ENCODE measurements at regions not wholly inside any gene's neighbourhood (a gene's known extent, or its start where the extent isn't known, plus 50 kb on each side); places are given as distances from the start of the nearest gene placed in this dataset.

DNA sequence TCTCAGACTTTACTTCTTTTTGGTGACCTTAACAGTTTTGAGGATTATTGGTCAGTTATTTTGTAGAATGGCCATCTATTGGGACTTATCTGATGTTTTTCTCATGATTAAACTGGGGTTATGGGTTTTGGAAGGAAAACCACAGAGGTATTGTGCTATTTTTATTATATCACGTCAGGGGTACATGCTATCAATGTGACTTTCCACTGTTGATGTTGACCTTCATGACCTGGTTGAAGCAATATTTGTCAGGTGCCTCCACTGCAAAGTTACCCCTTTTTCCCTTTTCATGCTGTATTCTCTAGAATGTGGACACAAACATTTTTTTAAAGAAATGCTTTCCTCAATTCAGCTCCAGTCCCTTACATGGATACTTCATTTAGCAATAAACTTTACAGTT, 152.8 kb upstream of the TSLP start:
- H3K4me1 Mint-ChIP-seq: no peaks in the 10 kb centered on the region
- no peaks in the 10 kb centered on the region for H3K79me2 ChIP-seq (ENCODE audit: control insufficient read depth, insufficient read depth, low read length)
- H3K9ac ChIP-seq (ENCODE audit: low read length): no peak overlapping the region
- no peak overlapping the region for H2AFZ ChIP-seq (ENCODE audit: insufficient read depth, low read depth, low read length, poor library complexity, severe bottlenecking)
- no peak for ATAC-seq (ENCODE audit: low read depth)
- TF ChIP-seq EZH2 (IDR thresholded peaks at IDR 0.05; ENCODE audit: borderline replicate concordance, insufficient read depth, low read depth, low read length, poor library complexity, severe bottlenecking): no peak
- TF ChIP-seq, protein P1, sequence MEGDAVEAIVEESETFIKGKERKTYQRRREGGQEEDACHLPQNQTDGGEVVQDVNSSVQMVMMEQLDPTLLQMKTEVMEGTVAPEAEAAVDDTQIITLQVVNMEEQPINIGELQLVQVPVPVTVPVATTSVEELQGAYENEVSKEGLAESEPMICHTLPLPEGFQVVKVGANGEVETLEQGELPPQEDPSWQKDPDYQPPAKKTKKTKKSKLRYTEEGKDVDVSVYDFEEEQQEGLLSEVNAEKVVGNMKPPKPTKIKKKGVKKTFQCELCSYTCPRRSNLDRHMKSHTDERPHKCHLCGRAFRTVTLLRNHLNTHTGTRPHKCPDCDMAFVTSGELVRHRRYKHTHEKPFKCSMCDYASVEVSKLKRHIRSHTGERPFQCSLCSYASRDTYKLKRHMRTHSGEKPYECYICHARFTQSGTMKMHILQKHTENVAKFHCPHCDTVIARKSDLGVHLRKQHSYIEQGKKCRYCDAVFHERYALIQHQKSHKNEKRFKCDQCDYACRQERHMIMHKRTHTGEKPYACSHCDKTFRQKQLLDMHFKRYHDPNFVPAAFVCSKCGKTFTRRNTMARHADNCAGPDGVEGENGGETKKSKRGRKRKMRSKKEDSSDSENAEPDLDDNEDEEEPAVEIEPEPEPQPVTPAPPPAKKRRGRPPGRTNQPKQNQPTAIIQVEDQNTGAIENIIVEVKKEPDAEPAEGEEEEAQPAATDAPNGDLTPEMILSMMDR (IDR thresholded peaks at IDR 0.05): no peak
- no peak overlapping the region for H3K27ac ChIP-seq (ENCODE audit: low read length in 2 of 2)
- H3K27me3 ChIP-seq (replicated peaks in 1 of 4; ENCODE audit: control extremely low read depth in 1 of 4, control insufficient read depth in 3 of 4, insufficient read depth in 4 of 4, low read length in 3 of 4): no peaks in the 10 kb centered on the region
- no peaks in the 10 kb centered on the region for H4K20me1 ChIP-seq (ENCODE audit: control insufficient read depth, insufficient read depth, low read length, poor library complexity, severe bottlenecking)
- ChIA-PET POLR2A (no interaction called here), CTCF (no interaction called here)
- no peaks in the 10 kb centered on the region for H3K36me3 ChIP-seq (replicated peaks in 1 of 2; ENCODE audit: control extremely low read depth in 1 of 2, control insufficient read depth in 1 of 2, extremely low read depth in 1 of 2, insufficient read depth in 2 of 2, low read length in 1 of 2)
- intact Hi-C loops (cut with micrococcal nuclease): no loop called here
- no CpG with 5 or more reads among the region's 1 CpG for WGBS (ENCODE audit: insufficient coverage)
- no peak overlapping the region for H3K4me2 ChIP-seq (replicated peaks; ENCODE audit: low read depth, low read length, poor library complexity, severe bottlenecking)
- no peak overlapping the region for H3K27ac Mint-ChIP-seq
- no peaks in the 10 kb centered on the region for H3K4me1 ChIP-seq (ENCODE audit: control insufficient read depth in 2 of 2, insufficient read depth in 2 of 2, low read length in 2 of 2)
- H3K4me3 ChIP-seq (ENCODE audit: control extremely low read depth in 1 of 5, extremely low read depth in 1 of 5, insufficient read depth in 1 of 5, low read depth in 2 of 5, low read length in 4 of 5): no peak overlapping the region
- no peaks in the 10 kb centered on the region for H3K9me3 Mint-ChIP-seq (ENCODE audit: insufficient read depth)
- no peaks in the 10 kb centered on the region for H3K9me3 ChIP-seq (ENCODE audit: control extremely low read depth in 1 of 3, control insufficient read depth in 2 of 3, insufficient read depth in 1 of 3, low read length in 2 of 3)
- no peak for DNase-seq
- peaks cover 7% of the 10 kb centered on the region for H3K27me3 Mint-ChIP-seq
- H3K4me3 Mint-ChIP-seq: no peak overlapping the region

DNA sequence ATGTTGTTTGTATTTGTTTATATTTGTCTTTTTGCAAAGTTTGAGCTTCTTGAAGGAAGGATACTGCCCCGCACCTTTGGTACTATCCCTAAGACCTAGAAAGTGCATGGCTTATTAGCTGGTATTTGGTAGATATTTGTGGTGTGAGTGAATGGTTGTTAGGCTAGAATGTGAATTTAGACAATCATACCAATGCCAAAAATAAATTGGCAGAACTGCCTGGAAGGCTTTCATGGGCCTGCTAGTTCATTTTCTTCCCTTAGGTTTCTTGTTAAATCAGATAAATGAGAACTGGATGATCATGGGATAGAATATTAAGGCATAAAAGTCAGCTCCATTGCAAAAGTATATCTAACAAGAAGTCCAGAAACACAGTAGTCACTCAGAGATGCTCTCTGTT, 147.5 kb upstream of the TSLP start:
- ChIA-PET POLR2A (no interaction called here), CTCF (no interaction called here)
- Mint-ChIP-seq H3K27ac (no peak overlapping the region), H3K4me3 (no peak overlapping the region), H3K27me3 (peaks cover 3% of the 10 kb centered on the region), H3K4me1 (no peaks in the 10 kb centered on the region), H3K9me3 (ENCODE audit: insufficient read depth) (no peaks in the 10 kb centered on the region)
- H3K79me2 ChIP-seq (ENCODE audit: control insufficient read depth, insufficient read depth, low read length): no peaks in the 10 kb centered on the region
- H3K4me2 ChIP-seq (replicated peaks; ENCODE audit: low read depth, low read length, poor library complexity, severe bottlenecking): no peak overlapping the region
- ATAC-seq (ENCODE audit: low read depth) (no peak), DNase-seq (no peak)
- 100% methylated on average over 1 of the region's 1 CpG for WGBS (ENCODE audit: insufficient coverage)
- no peak overlapping the region for H2AFZ ChIP-seq (ENCODE audit: insufficient read depth, low read depth, low read length, poor library complexity, severe bottlenecking)
- H3K9ac ChIP-seq (ENCODE audit: low read length): no peak overlapping the region
- H3K9me3 ChIP-seq (ENCODE audit: control extremely low read depth in 1 of 3, control insufficient read depth in 2 of 3, insufficient read depth in 1 of 3, low read length in 2 of 3): no peaks in the 10 kb centered on the region
- H3K4me3 ChIP-seq (ENCODE audit: control extremely low read depth in 1 of 5, extremely low read depth in 1 of 5, insufficient read depth in 1 of 5, low read depth in 2 of 5, low read length in 4 of 5): no peak overlapping the region
- H3K36me3 ChIP-seq (replicated peaks in 1 of 2; ENCODE audit: control extremely low read depth in 1 of 2, control insufficient read depth in 1 of 2, extremely low read depth in 1 of 2, insufficient read depth in 2 of 2, low read length in 1 of 2): no peaks in the 10 kb centered on the region
- H4K20me1 ChIP-seq (ENCODE audit: control insufficient read depth, insufficient read depth, low read length, poor library complexity, severe bottlenecking): no peaks in the 10 kb centered on the region
- intact Hi-C loops (cut with micrococcal nuclease): no loop called here
- TF ChIP-seq, protein P1 (IDR thresholded peaks at IDR 0.05): no peak
- no peak for TF ChIP-seq EZH2 (IDR thresholded peaks at IDR 0.05; ENCODE audit: borderline replicate concordance, insufficient read depth, low read depth, low read length, poor library complexity, severe bottlenecking)
- H3K4me1 ChIP-seq (ENCODE audit: control insufficient read depth in 2 of 2, insufficient read depth in 2 of 2, low read length in 2 of 2): no peaks in the 10 kb centered on the region
- no peak overlapping the region for H3K27ac ChIP-seq (ENCODE audit: low read length in 2 of 2)
- H3K27me3 ChIP-seq (replicated peaks in 1 of 4; ENCODE audit: control extremely low read depth in 1 of 4, control insufficient read depth in 3 of 4, insufficient read depth in 4 of 4, low read length in 3 of 4): no peaks in the 10 kb centered on the region

All from B cell (primary cell).